ENCODE measurements at regions not wholly inside any gene's neighbourhood (a gene's known extent, or its start where the extent isn't known, plus 50 kb on each side); places are given as distances from the start of the nearest gene placed in this dataset.

DNA sequence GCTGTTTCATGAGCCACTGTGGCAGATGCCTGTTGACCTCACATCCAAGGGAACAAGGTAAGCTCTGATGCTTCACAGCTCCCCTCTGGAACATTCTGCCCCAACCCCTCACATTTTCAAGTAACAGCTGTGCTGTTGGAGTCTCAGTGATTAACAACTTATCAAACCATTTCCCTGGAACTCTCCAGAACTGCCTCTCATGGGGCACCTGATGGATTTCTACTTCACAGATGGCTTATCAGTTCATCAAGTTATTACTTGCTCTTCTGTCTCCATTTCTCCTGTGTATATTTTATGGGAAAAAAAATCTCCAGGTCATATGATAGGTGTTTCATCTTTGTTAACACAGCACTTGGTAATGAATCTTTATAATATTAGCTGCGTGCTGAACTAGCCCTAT lies 322.4 kb downstream of the MAN2A1 start:
- TF ChIP-seq CTCF (IDR thresholded peaks at IDR 0.05) (no peak), POLR2A (IDR thresholded peaks at IDR 0.05) (no peak)
